B cell (primary cell): ENCODE measurements at regions not wholly inside any gene's neighbourhood (a gene's known extent, or its start where the extent isn't known, plus 50 kb on each side); places are given as distances from the start of the nearest gene placed in this dataset.

ENCODE experiments used
- ATAC-seq: fragments of 200-7000 bp; cut with Tn5 transposase; one replicate; pipeline ENCODE4 v1.10.0; 2021; ENCODE audit warnings: low read depth, mild to moderate bottlenecking, moderate number of reproducible peaks, moderate library complexity
- CTCF ChIA-PET: fragments of 350-600 bp; sonication (Branson Sonifier 250); formaldehyde crosslinking; loops from one replicate; lab custom pipeline; 2021; ENCODE audit warnings: antibody characterized with exemption, inconsistent platforms; lab: Charles Lee
- POLR2A ChIA-PET: fragments of 350-600 bp; sonication (Branson Sonifier 250); formaldehyde crosslinking; loops from one replicate; lab custom pipeline; 2021; ENCODE audit warnings: antibody characterized with exemption; lab: Charles Lee
- DNase-seq: peaks from one replicate; pipeline ENCODE4 v3.0.0; 2013
- H2AFZ ChIP-seq: 2 replicates; pipeline ENCODE4 v1.6.1; 2012; ENCODE audit warnings: mild to moderate bottlenecking, low read depth, low read length; ENCODE audit not compliant: insufficient read depth, poor library complexity, severe bottlenecking
- H3K27ac ChIP-seq, 2 donors: 1 replicate in 1 of 2; 2 replicates in 1 of 2; pipeline ENCODE4 v1.5.1; 2012 to 2013; ENCODE audit warnings: low read length in 2 of 2, mild to moderate bottlenecking in 2 of 2, moderate library complexity in 1 of 2
- H3K27me3 ChIP-seq, 4 experiments: fragments of 200-600 bp in 1 of 4; sonication (generic) in 1 of 4; replicated peaks in 1 of 4; 1 replicate in 2 of 4; 2 replicates in 2 of 4; pipeline versions ENCODE4 v1.6.1 to v1.7.0; 2013 to 2016; ENCODE audit warnings: low read length in 3 of 4, mild to moderate bottlenecking in 2 of 4, mixed read lengths in 1 of 4, moderate library complexity in 1 of 4; ENCODE audit not compliant: insufficient read depth in 4 of 4, control insufficient read depth in 3 of 4; ENCODE audit errors: control extremely low read depth in 1 of 4
- H3K36me3 ChIP-seq, 2 experiments: replicated peaks in 1 of 2; 1 replicate in 1 of 2; 2 replicates in 1 of 2; pipeline versions ENCODE4 v1.6.1 to v1.7.1; 2013; ENCODE audit warnings: low read length in 1 of 2; ENCODE audit not compliant: insufficient read depth in 2 of 2, control insufficient read depth in 1 of 2; ENCODE audit errors: control extremely low read depth in 1 of 2, extremely low read depth in 1 of 2
- H3K4me1 ChIP-seq, 2 donors: fragments of 200-600 bp in 1 of 2; sonication (generic) in 1 of 2; 1 replicate in 1 of 2; 2 replicates in 1 of 2; pipeline versions ENCODE4 v1.5.1 to v1.6.1; 2013 to 2017; ENCODE audit warnings: low read length in 2 of 2; ENCODE audit not compliant: control insufficient read depth in 2 of 2, insufficient read depth in 2 of 2
- H3K4me2 ChIP-seq: replicated peaks from 2 replicates; pipeline ENCODE3; 2012; ENCODE audit warnings: mild to moderate bottlenecking, low read depth, low read length; ENCODE audit not compliant: poor library complexity, severe bottlenecking
- H3K4me3 ChIP-seq, 5 experiments: fragments of 200-600 bp in 1 of 5; sonication (generic) in 1 of 5; 1 replicate in 3 of 5; 2 replicates in 2 of 5; pipeline versions ENCODE4 v1.5.1 to v1.7.0; 2011 to 2016; ENCODE audit warnings: low read length in 4 of 5, mild to moderate bottlenecking in 4 of 5, low read depth in 2 of 5, control low read depth in 1 of 5, moderate library complexity in 1 of 5; ENCODE audit not compliant: insufficient read depth in 1 of 5; ENCODE audit errors: control extremely low read depth in 1 of 5, extremely low read depth in 1 of 5
- H3K79me2 ChIP-seq: fragments of 200-600 bp; sonication (generic); one replicate; pipeline ENCODE4 v1.6.0; 2016; ENCODE audit warnings: low read length; ENCODE audit not compliant: control insufficient read depth, insufficient read depth
- H3K9ac ChIP-seq: fragments of 200-600 bp; sonication (generic); 2 replicates; pipeline ENCODE4 v1.6.1; 2017; ENCODE audit warnings: mild to moderate bottlenecking, low read length, moderate library complexity
- H3K9me3 ChIP-seq, 3 donors: one replicate each; pipeline versions ENCODE4 v1.6.1 to v1.7.1; 2013; ENCODE audit warnings: low read length in 2 of 3; ENCODE audit not compliant: control insufficient read depth in 2 of 3, insufficient read depth in 1 of 3; ENCODE audit errors: control extremely low read depth in 1 of 3
- H4K20me1 ChIP-seq: 2 replicates; pipeline ENCODE4 v1.6.0; 2012; ENCODE audit warnings: mild to moderate bottlenecking, low read length; ENCODE audit not compliant: insufficient read depth, control insufficient read depth, poor library complexity, severe bottlenecking
- H3K27ac Mint-ChIP-seq: one replicate; pipeline ENCODE4 v1.8.0; 2021; ENCODE audit warnings: mixed read lengths
- H3K27me3 Mint-ChIP-seq: one replicate; pipeline ENCODE4 v1.8.0; 2021; ENCODE audit warnings: mixed read lengths
- H3K4me1 Mint-ChIP-seq: one replicate; pipeline ENCODE4 v1.8.0; 2021; ENCODE audit warnings: mixed read lengths
- H3K4me3 Mint-ChIP-seq: one replicate; pipeline ENCODE4 v1.8.0; 2021; ENCODE audit warnings: mixed read lengths
- H3K9me3 Mint-ChIP-seq: one replicate; pipeline ENCODE4 v1.8.0; 2022; ENCODE audit warnings: mixed read lengths; ENCODE audit not compliant: insufficient read depth
- EZH2 ChIP-seq: IDR thresholded peaks from 2 replicates; pipeline ENCODE4 v1.6.1; 2012; ENCODE audit warnings: borderline replicate concordance, low read depth, mild to moderate bottlenecking, moderate library complexity, low read length; ENCODE audit not compliant: insufficient read depth, poor library complexity, severe bottlenecking
- WGBS: methylation state at CpG from one replicate; pipeline ENCODE4 v1.1.5; 2013; ENCODE audit warnings: missing lambda C conversion rate; ENCODE audit not compliant: insufficient coverage; 5-methylcytosine and 5-hydroxymethylcytosine counted together
- intact Hi-C: fragments of 100-400 bp; cut with micrococcal nuclease; formaldehyde crosslinking; loops from one replicate; pipeline ENCODE4 v1.10.0; 2022
- TF ChIP-seq, protein P1 (sequence below): fragments of 200-600 bp; IDR thresholded peaks from one replicate; pipeline ENCODE4 v1.8.0; 2022; ENCODE audit warnings: antibody characterized with exemption, mild to moderate bottlenecking

DNA sequence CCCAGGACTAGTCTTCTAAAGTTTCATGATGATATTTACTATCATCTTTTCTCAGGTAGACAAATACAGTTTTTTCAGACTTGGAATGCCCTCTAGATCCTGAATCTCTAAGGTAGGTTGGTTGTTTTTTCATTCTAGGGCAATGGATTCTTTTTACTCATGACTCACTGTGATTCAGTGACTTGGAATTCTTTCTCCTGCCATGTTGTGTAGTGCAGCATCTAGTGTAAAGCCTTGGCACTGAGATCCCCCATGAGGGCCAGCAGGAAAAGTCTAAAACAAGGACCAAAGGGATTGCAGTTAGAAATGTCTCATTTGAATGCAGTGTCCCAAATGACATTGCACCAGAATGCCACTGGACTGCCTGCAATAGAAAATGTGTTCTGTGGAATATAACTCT is 430.4 kb downstream of the NEBL start:
- H3K4me1 Mint-ChIP-seq, result no peaks in the 10 kb centered on the region
- H3K27me3 Mint-ChIP-seq, result no peaks in the 10 kb centered on the region
- no peak for TF ChIP-seq EZH2
- no peak for ATAC-seq
- POLR2A ChIA-PET, result no interaction called here
- no peak overlapping the region for H2AFZ ChIP-seq
- no peak overlapping the region for H3K4me3 Mint-ChIP-seq
- H3K4me2 ChIP-seq, result no peak overlapping the region
- H3K4me3 ChIP-seq, result no peak overlapping the region
- CTCF ChIA-PET, result no interaction called here
- H3K27me3 ChIP-seq, result no peaks in the 10 kb centered on the region
- no peaks in the 10 kb centered on the region for H3K79me2 ChIP-seq
- no peaks in the 10 kb centered on the region for H4K20me1 ChIP-seq
- no peak overlapping the region for H3K9ac ChIP-seq
- peaks cover 1% of the 10 kb centered on the region for H3K9me3 Mint-ChIP-seq
- peaks cover 0 to 10% (median 1%) of the 10 kb centered on the region in 3 donors for H3K9me3 ChIP-seq
- intact Hi-C loops, result no loop called here
- no peaks in the 10 kb centered on the region for H3K36me3 ChIP-seq
- no peak overlapping the region for H3K27ac ChIP-seq
- H3K27ac Mint-ChIP-seq, result no peak overlapping the region
- H3K4me1 ChIP-seq, result no peaks in the 10 kb centered on the region
- no peak for DNase-seq

DNA sequence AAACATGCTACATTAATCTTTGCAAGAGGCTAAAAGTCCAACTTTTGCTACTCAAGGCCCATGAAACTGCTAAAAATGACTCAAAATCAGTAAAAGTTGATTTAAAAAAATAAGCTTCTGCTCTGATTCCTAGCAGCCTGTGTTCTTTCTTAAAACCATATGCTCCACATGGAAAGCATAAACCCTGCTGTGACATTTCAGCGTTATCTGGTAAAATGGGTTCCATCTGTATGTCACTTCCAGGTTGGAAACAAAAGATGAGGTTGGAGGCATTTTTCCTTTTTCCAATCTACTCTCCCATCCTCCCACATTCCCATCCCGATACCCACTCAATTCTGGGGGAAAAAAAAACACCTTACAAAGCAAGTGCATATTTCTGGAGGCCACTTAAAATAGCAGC is 439.5 kb downstream of the NEBL start:
- no peak overlapping the region for H3K4me2 ChIP-seq

More for the DNA sequence above, 439.5 kb downstream of the NEBL start:
- H3K27ac Mint-ChIP-seq, result no peak overlapping the region
- Histone ChIP-seq H3K9ac (no peak overlapping the region), H3K4me3 (no peak overlapping the region), H3K9me3 (no peaks in the 10 kb centered on the region), H2AFZ (no peak overlapping the region), H3K36me3 (no peaks in the 10 kb centered on the region), H3K79me2 (no peaks in the 10 kb centered on the region), H3K27me3 (no peaks in the 10 kb centered on the region), H3K27ac (no peak overlapping the region), H4K20me1 (no peaks in the 10 kb centered on the region), H3K4me1 (no peaks in the 10 kb centered on the region)
- intact Hi-C loops, result no loop called here
- no peaks in the 10 kb centered on the region for H3K4me1 Mint-ChIP-seq
- TF ChIP-seq, protein P1, sequence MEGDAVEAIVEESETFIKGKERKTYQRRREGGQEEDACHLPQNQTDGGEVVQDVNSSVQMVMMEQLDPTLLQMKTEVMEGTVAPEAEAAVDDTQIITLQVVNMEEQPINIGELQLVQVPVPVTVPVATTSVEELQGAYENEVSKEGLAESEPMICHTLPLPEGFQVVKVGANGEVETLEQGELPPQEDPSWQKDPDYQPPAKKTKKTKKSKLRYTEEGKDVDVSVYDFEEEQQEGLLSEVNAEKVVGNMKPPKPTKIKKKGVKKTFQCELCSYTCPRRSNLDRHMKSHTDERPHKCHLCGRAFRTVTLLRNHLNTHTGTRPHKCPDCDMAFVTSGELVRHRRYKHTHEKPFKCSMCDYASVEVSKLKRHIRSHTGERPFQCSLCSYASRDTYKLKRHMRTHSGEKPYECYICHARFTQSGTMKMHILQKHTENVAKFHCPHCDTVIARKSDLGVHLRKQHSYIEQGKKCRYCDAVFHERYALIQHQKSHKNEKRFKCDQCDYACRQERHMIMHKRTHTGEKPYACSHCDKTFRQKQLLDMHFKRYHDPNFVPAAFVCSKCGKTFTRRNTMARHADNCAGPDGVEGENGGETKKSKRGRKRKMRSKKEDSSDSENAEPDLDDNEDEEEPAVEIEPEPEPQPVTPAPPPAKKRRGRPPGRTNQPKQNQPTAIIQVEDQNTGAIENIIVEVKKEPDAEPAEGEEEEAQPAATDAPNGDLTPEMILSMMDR, result no peak
- TF ChIP-seq EZH2, result no peak
- ChIA-PET CTCF (no interaction called here), POLR2A (no interaction called here)
- ATAC-seq, result no peak
- peaks cover 7% of the 10 kb centered on the region for H3K9me3 Mint-ChIP-seq
- WGBS, result 69% methylated on average over 1 of the region's 2 CpGs
- no peak for DNase-seq
- no peak overlapping the region for H3K4me3 Mint-ChIP-seq
- no peaks in the 10 kb centered on the region for H3K27me3 Mint-ChIP-seq
